OCI-LY3 (cell line): ENCODE measurements at regions not wholly inside any gene's neighbourhood (a gene's known extent, or its start where the extent isn't known, plus 50 kb on each side); places are given as distances from the start of the nearest gene placed in this dataset.

Experiments used
- H2AFZ ChIP-seq: fragments of 200-600, 300-600 bp; shearing (Covaris generic); 2 replicates; pipeline ENCODE4 v1.6.0; 2014; ENCODE audit warnings: antibody characterized with exemption, low read depth, low read length
- H3K27ac ChIP-seq: fragments of 200-600, 300-600 bp; sonication (generic); 2 replicates; pipeline ENCODE4 v1.5.1; 2014; ENCODE audit warnings: mild to moderate bottlenecking, low read length, moderate library complexity, mixed read lengths
- H3K27me3 ChIP-seq: fragments of 200-600, 300-600 bp; sonication (generic); 2 replicates; pipeline ENCODE4 v1.6.1; 2014; ENCODE audit warnings: low read depth, low read length, mixed read lengths
- H3K36me3 ChIP-seq: fragments of 200-600, 300-600 bp; sonication (generic); replicated peaks from 2 replicates; pipeline ENCODE3; 2014; ENCODE audit warnings: low read depth, low read length, mixed read lengths
- H3K4me1 ChIP-seq: fragments of 300-600, 200-600 bp; sonication (generic); 2 replicates; pipeline ENCODE4 v1.6.1; 2014; ENCODE audit warnings: low read length, mixed read lengths
- H3K4me2 ChIP-seq: fragments of 200-600, 300-600 bp; sonication (generic); 2 replicates; pipeline ENCODE4 v1.6.1; 2014; ENCODE audit warnings: low read length, mixed read lengths
- H3K4me3 ChIP-seq: fragments of 300-600, 200-600 bp; sonication (generic); 2 replicates; pipeline ENCODE4 v1.5.1; 2014; ENCODE audit warnings: antibody characterized with exemption, mild to moderate bottlenecking, low read length, moderate library complexity
- H3K79me2 ChIP-seq: fragments of 300-600, 200-600 bp; shearing (Covaris generic); 2 replicates; pipeline ENCODE4 v1.6.1; 2014; ENCODE audit warnings: mild to moderate bottlenecking, low read length, mixed read lengths
- H3K9ac ChIP-seq: fragments of 300-600, 200-600 bp; shearing (Covaris generic); 2 replicates; pipeline ENCODE4 v1.6.0; 2014; ENCODE audit warnings: mild to moderate bottlenecking, low read length, moderate library complexity
- H3K9me3 ChIP-seq: fragments of 200-600, 300-600 bp; shearing (Covaris generic); 2 replicates; pipeline ENCODE4 v1.6.1; 2014; ENCODE audit warnings: low read length, mixed read lengths; ENCODE audit not compliant: insufficient read depth
- H4K20me1 ChIP-seq: fragments of 200-600, 300-600 bp; sonication (generic); 2 replicates; pipeline ENCODE4 v1.6.1; 2016; ENCODE audit warnings: low read length, mixed read lengths; ENCODE audit not compliant: insufficient read depth
- EZH2phosphoT487 ChIP-seq: fragments of 200-600 bp; shearing (Covaris generic); IDR thresholded peaks from 2 replicates; pipeline ENCODE4 v1.6.1; 2018; ENCODE audit warnings: antibody characterized with exemption, mixed run types, low read depth
- TF ChIP-seq, protein P1 (sequence below): fragments of 200-600, 300-600 bp; sonication (generic); IDR thresholded peaks from 2 replicates; pipeline ENCODE4 v1.5.1; 2014; ENCODE audit warnings: antibody characterized with exemption, low read length, low read depth

DNA sequence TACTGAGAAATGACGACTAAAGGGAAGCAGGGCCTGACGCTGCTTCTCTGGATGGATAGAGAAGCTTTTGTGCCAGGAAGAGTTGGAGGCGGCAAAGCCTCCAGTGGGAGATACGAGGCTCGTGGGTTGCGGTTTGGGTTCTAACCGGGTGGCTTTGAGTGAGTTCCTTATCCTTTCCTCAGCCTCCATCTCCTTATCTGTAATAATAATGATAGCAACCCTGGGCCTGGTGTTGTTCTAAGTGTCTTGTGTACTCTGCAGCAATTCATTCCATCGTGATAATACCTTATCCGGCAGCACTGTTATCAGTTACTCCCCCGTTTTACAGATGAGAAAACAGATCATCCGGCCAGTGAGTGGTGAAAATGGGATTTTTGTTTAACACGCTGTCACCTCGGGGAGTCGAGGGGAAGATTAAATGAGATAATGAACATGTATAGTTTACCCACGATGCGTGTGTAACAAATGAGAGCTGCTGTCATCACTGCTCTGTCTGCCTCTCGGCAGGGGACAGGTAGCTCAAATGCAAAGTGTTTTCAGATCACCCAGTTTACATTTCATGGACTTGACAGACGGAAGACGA lies 52.0 kb upstream of the LHX1 start:
- H3K27me3 ChIP-seq, result peaks cover 29% of the 10 kb centered on the region
- peaks cover 35% of the 10 kb centered on the region for H3K4me1 ChIP-seq
- H3K9me3 ChIP-seq, result no peaks in the 10 kb centered on the region
- H3K4me3 ChIP-seq, result no peak overlapping the region
- H2AFZ ChIP-seq, result peak overlapping the region; percentile 27; the same call in 1 of the 2 replicates
- no peak overlapping the region for H3K9ac ChIP-seq
- H4K20me1 ChIP-seq, result no peaks in the 10 kb centered on the region
- H3K27ac ChIP-seq, result no peak overlapping the region
- H3K4me2 ChIP-seq, result peak overlapping the region; percentile 50
- no peak for TF ChIP-seq EZH2phosphoT487
- TF ChIP-seq, protein P1, sequence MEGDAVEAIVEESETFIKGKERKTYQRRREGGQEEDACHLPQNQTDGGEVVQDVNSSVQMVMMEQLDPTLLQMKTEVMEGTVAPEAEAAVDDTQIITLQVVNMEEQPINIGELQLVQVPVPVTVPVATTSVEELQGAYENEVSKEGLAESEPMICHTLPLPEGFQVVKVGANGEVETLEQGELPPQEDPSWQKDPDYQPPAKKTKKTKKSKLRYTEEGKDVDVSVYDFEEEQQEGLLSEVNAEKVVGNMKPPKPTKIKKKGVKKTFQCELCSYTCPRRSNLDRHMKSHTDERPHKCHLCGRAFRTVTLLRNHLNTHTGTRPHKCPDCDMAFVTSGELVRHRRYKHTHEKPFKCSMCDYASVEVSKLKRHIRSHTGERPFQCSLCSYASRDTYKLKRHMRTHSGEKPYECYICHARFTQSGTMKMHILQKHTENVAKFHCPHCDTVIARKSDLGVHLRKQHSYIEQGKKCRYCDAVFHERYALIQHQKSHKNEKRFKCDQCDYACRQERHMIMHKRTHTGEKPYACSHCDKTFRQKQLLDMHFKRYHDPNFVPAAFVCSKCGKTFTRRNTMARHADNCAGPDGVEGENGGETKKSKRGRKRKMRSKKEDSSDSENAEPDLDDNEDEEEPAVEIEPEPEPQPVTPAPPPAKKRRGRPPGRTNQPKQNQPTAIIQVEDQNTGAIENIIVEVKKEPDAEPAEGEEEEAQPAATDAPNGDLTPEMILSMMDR, result no peak
- no peaks in the 10 kb centered on the region for H3K36me3 ChIP-seq
- H3K79me2 ChIP-seq, result no peaks in the 10 kb centered on the region

DNA sequence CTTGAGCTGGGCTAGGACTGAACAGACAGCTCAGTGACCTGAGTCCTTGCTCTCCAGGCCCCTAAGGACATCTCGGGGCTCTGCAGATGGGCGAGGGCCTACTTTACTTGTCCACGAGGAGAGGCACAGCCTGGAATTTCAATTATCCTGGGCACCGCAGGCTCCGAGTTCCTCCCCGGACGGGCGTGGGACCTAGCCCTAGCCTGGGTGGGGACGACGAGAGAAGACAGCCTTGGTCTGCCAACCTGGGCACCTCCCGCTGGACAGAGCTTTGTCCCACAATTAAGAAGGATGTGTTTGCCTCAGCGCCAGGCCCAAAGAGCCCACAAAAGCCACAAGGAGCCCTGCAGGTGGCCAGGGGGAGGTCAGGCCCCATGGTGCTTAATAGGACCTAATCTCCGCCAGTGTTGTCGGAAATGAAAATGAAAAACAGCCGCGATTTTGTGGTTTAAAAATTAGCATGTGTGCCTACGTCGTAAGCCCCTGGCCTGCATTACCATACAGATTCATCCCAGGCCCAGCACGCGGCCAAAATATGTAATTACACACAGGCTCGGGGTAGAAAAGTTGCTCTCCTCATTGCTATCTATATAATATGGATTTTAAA lies 51.4 kb upstream of the LHX1 start:
- Histone ChIP-seq H3K4me1 (peaks cover 29% of the 10 kb centered on the region), H2AFZ (peak overlapping the region; percentile 27; the same call in 1 of the 2 replicates), H3K36me3 (no peaks in the 10 kb centered on the region), H3K4me2 (peak overlapping the region; percentile 50), H3K27me3 (peaks cover 29% of the 10 kb centered on the region), H3K79me2 (no peaks in the 10 kb centered on the region), H3K27ac (no peak overlapping the region), H3K9me3 (no peaks in the 10 kb centered on the region), H3K9ac (no peak overlapping the region), H3K4me3 (peak overlapping the region; percentile 18; the same call in 1 of the 2 replicates), H4K20me1 (no peaks in the 10 kb centered on the region)
- TF ChIP-seq EZH2phosphoT487, result no peak
- TF ChIP-seq, protein P1, result no peak
